ENCODE measurements at regions not wholly inside any gene's neighbourhood (a gene's known extent, or its start where the extent isn't known, plus 50 kb on each side); places are given as distances from the start of the nearest gene placed in this dataset.

GRCh38 chr5:165665735-165666400, 2160.4 kb downstream of the MAT2B start:
- DNase-seq (ENCODE audit: low spot score), result no peak

GRCh38 chr5:165673499-165673898, 2168.1 kb downstream of the MAT2B start:
- DNase-seq (ENCODE audit: low spot score), result no peak

GRCh38 chr5:165695796-165696195, 2190.4 kb downstream of the MAT2B start:
- no peak for DNase-seq (ENCODE audit: low spot score)

- no peak for DNase-seq (ENCODE audit: low spot score)
Observed at GRCh38 chr5:165705960-165706359, 2200.5 kb downstream of the MAT2B start.

- no peak for DNase-seq (ENCODE audit: low spot score)
Observed at GRCh38 chr5:165712011-165712410, 2206.6 kb downstream of the MAT2B start.

- no peak for DNase-seq (ENCODE audit: low spot score)
Observed at GRCh38 chr5:165714598-165714997, 2209.2 kb downstream of the MAT2B start.

GRCh38 chr5:165720901-165721300, 2215.5 kb downstream of the MAT2B start:
- no peak for DNase-seq (ENCODE audit: low spot score)

- DNase-seq (ENCODE audit: low spot score), result no peak
Observed at GRCh38 chr5:165722401-165722800, 2217.0 kb downstream of the MAT2B start.

- DNase-seq (ENCODE audit: low spot score), result no peak
Observed at GRCh38 chr5:165723931-165724330, 2218.5 kb downstream of the MAT2B start.

GRCh38 chr5:165728425-165728824, 2223.0 kb downstream of the MAT2B start:
- no peak for DNase-seq (ENCODE audit: low spot score)

GRCh38 chr5:165735388-165735787, 2230.0 kb downstream of the MAT2B start:
- no peak for DNase-seq (ENCODE audit: low spot score)

- no peak for DNase-seq (ENCODE audit: low spot score)
Observed at GRCh38 chr5:165739079-165739741, 2233.8 kb downstream of the MAT2B start.

GRCh38 chr5:165757791-165758190, 2252.4 kb downstream of the MAT2B start:
- no peak for DNase-seq (ENCODE audit: low spot score)

GRCh38 chr5:165775111-165775510, 2269.7 kb downstream of the MAT2B start:
- no peak for DNase-seq (ENCODE audit: low spot score)

- no peak for DNase-seq (ENCODE audit: low spot score)
Observed at GRCh38 chr5:165779505-165779904, 2274.1 kb downstream of the MAT2B start.

GRCh38 chr5:165780901-165781300, 2275.5 kb downstream of the MAT2B start:
- DNase-seq (ENCODE audit: low spot score), result no peak

- no peak for DNase-seq (ENCODE audit: low spot score)
Observed at GRCh38 chr5:165781738-165782137, 2276.3 kb downstream of the MAT2B start.

GRCh38 chr5:165783024-165783423, 2277.6 kb downstream of the MAT2B start:
- DNase-seq (ENCODE audit: low spot score), result no peak

- no peak for DNase-seq (ENCODE audit: low spot score)
Observed at GRCh38 chr5:165786073-165786472, 2280.7 kb downstream of the MAT2B start.

GRCh38 chr5:165795073-165795472, 2289.7 kb downstream of the MAT2B start:
- DNase-seq (ENCODE audit: low spot score), result no peak

- no peak for DNase-seq (ENCODE audit: low spot score)
Observed at GRCh38 chr5:165805756-165806155, 2300.3 kb downstream of the MAT2B start.

- DNase-seq (ENCODE audit: low spot score), result no peak
Observed at GRCh38 chr5:165808335-165808734, 2302.9 kb downstream of the MAT2B start.

GRCh38 chr5:165809914-165810313, 2304.5 kb downstream of the MAT2B start:
- no peak for DNase-seq (ENCODE audit: low spot score)

GRCh38 chr5:165829504-165829903, 2324.1 kb downstream of the MAT2B start:
- no peak for DNase-seq (ENCODE audit: low spot score)
